Astrocyte (in vitro differentiated cells and primary cell): ENCODE measurements at regions not wholly inside any gene's neighbourhood (a gene's known extent, or its start where the extent isn't known, plus 50 kb on each side); places are given as distances from the start of the nearest gene placed in this dataset.

Experiments
- DNase-seq: peaks from one replicate; pipeline ENCODE4 v3.0.0-alpha.2; 2010; ENCODE audit warnings: low read depth
- FAIRE-seq: peaks from 2 replicates; lab custom pipeline; 2011; peaks lifted over from hg19 to GRCh38; lab: Jason Lieb, UNC
- H2AFZ ChIP-seq: 2 replicates; pipeline ENCODE4 v1.6.0; 2012; ENCODE audit warnings: low read depth, low read length, inconsistent platforms
- H3K27ac ChIP-seq: 2 replicates; pipeline ENCODE4 v1.5.1; 2011; ENCODE audit warnings: low read depth, low read length, inconsistent platforms
- H3K27me3 ChIP-seq: 2 replicates; pipeline ENCODE4 v1.6.0; 2011; ENCODE audit warnings: low read length, inconsistent platforms; ENCODE audit not compliant: insufficient read depth
- H3K36me3 ChIP-seq: 2 replicates; pipeline ENCODE4 v1.5.1; 2011; ENCODE audit warnings: low read length, inconsistent platforms; ENCODE audit not compliant: insufficient read depth
- H3K4me1 ChIP-seq: 2 replicates; pipeline ENCODE4 v1.5.1; 2011; ENCODE audit warnings: low read length, inconsistent platforms; ENCODE audit not compliant: insufficient read depth
- H3K4me2 ChIP-seq: 2 replicates; pipeline ENCODE4 v1.6.0; 2012; ENCODE audit warnings: low read length, inconsistent platforms
- H3K4me3 ChIP-seq: 2 replicates; pipeline ENCODE4 v1.5.1; 2011; ENCODE audit warnings: low read depth, mild to moderate bottlenecking, low read length, inconsistent platforms; ENCODE audit not compliant: insufficient read depth
- H3K79me2 ChIP-seq: 2 replicates; pipeline ENCODE4 v1.6.0; 2012; ENCODE audit warnings: mild to moderate bottlenecking, low read length, inconsistent platforms; ENCODE audit not compliant: insufficient read depth
- H3K9ac ChIP-seq: 2 replicates; pipeline ENCODE4 v1.6.0; 2012; ENCODE audit warnings: mild to moderate bottlenecking, low read length, inconsistent platforms
- H3K9me3 ChIP-seq: 2 replicates; pipeline ENCODE4 v1.5.1; 2012; ENCODE audit warnings: low read depth, mild to moderate bottlenecking, low read length, inconsistent platforms; ENCODE audit not compliant: insufficient read depth
- H4K20me1 ChIP-seq: 2 replicates; pipeline ENCODE4 v1.6.0; 2012; ENCODE audit warnings: low read length, inconsistent platforms; ENCODE audit not compliant: insufficient read depth
- H3K27ac Mint-ChIP-seq: one replicate; pipeline ENCODE4 v1.8.0; 2021; ENCODE audit warnings: mild to moderate bottlenecking, mixed read lengths; ENCODE audit not compliant: unreplicated experiment
- H3K27me3 Mint-ChIP-seq: one replicate; pipeline ENCODE4 v1.8.0; 2021; ENCODE audit warnings: low read depth, mixed read lengths; ENCODE audit not compliant: unreplicated experiment
- H3K36me3 Mint-ChIP-seq: one replicate; pipeline ENCODE4 v1.8.0; 2021; ENCODE audit warnings: low read depth, mixed read lengths; ENCODE audit not compliant: unreplicated experiment
- H3K4me1 Mint-ChIP-seq: one replicate; pipeline ENCODE4 v1.8.0; 2021; ENCODE audit warnings: low read depth, mixed read lengths; ENCODE audit not compliant: unreplicated experiment
- H3K4me3 Mint-ChIP-seq: one replicate; pipeline ENCODE4 v1.8.0; 2021; ENCODE audit warnings: mild to moderate bottlenecking, moderate library complexity, mixed read lengths; ENCODE audit not compliant: unreplicated experiment
- H3K9me3 Mint-ChIP-seq: one replicate; pipeline ENCODE4 v1.8.0; 2021; ENCODE audit warnings: mild to moderate bottlenecking, mixed read lengths; ENCODE audit not compliant: unreplicated experiment
- EZH2 ChIP-seq: IDR thresholded peaks from 2 replicates; pipeline ENCODE4 v1.6.1; 2012; ENCODE audit warnings: mild to moderate bottlenecking, low read length, inconsistent platforms; ENCODE audit not compliant: insufficient read depth
- TF ChIP-seq, protein P1 (sequence below): IDR thresholded peaks from 2 replicates; pipeline ENCODE4 v1.5.1; 2011; ENCODE audit warnings: low read depth, mild to moderate bottlenecking, inconsistent platforms, low read length, moderate library complexity; ENCODE audit not compliant: insufficient read depth

DNA sequence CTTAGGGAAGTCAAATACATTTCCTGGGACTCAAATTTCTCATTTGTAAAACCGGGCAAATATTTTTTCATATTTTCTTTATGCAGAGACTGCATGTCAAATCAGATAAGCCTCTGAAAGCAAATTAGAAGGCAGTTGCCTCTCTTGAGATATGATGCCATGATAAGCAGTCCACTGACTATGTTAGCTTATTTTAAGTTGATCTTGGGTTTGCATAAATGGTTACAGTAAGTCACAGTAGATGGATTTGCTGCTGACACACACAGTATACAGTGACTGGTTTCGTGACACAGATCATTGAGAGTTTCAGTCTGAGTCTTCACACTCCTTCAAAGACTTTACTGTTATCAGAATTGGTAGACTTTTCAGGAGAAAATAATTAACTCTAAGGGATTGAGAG, 927.6 kb upstream of the CDH8 start:
- DNase-seq (no peak), FAIRE-seq (no peak)
- Mint-ChIP-seq H3K36me3 (no peaks in the 10 kb centered on the region), H3K27me3 (no peaks in the 10 kb centered on the region), H3K4me3 (no peak overlapping the region), H3K4me1 (no peaks in the 10 kb centered on the region), H3K27ac (no peak overlapping the region), H3K9me3 (no peaks in the 10 kb centered on the region)
- Histone ChIP-seq H3K79me2 (no peaks in the 10 kb centered on the region), H3K27me3 (no peaks in the 10 kb centered on the region), H3K9ac (no peak overlapping the region), H3K9me3 (no peaks in the 10 kb centered on the region), H3K4me3 (no peak overlapping the region), H3K4me2 (no peak overlapping the region), H3K4me1 (no peaks in the 10 kb centered on the region), H2AFZ (no peak overlapping the region), H4K20me1 (no peaks in the 10 kb centered on the region), H3K27ac (no peak overlapping the region), H3K36me3 (no peaks in the 10 kb centered on the region)
- TF ChIP-seq, protein P1, sequence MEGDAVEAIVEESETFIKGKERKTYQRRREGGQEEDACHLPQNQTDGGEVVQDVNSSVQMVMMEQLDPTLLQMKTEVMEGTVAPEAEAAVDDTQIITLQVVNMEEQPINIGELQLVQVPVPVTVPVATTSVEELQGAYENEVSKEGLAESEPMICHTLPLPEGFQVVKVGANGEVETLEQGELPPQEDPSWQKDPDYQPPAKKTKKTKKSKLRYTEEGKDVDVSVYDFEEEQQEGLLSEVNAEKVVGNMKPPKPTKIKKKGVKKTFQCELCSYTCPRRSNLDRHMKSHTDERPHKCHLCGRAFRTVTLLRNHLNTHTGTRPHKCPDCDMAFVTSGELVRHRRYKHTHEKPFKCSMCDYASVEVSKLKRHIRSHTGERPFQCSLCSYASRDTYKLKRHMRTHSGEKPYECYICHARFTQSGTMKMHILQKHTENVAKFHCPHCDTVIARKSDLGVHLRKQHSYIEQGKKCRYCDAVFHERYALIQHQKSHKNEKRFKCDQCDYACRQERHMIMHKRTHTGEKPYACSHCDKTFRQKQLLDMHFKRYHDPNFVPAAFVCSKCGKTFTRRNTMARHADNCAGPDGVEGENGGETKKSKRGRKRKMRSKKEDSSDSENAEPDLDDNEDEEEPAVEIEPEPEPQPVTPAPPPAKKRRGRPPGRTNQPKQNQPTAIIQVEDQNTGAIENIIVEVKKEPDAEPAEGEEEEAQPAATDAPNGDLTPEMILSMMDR, result no peak

DNA sequence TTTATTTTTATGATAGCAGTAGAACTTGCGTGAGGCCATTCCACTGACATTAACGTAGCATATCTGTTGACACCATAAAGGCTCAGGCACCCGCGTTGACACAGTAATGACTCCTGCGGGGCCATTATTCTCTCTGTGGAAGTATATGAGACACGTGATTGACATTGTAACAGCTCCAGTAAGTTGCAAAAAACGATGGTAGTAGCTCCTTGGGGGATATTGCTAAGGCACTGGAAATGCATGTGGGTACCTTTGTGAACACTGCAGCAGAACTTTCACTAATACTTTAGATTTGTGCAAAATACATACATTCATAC, 918.8 kb upstream of the CDH8 start:
- Mint-ChIP-seq H3K27ac (no peak overlapping the region), H3K36me3 (no peaks in the 10 kb centered on the region), H3K4me1 (no peaks in the 10 kb centered on the region), H3K9me3 (no peaks in the 10 kb centered on the region), H3K27me3 (no peaks in the 10 kb centered on the region), H3K4me3 (no peak overlapping the region)
- Histone ChIP-seq H2AFZ (no peak overlapping the region), H3K27me3 (no peaks in the 10 kb centered on the region), H3K27ac (no peak overlapping the region), H3K9ac (no peak overlapping the region), H4K20me1 (no peaks in the 10 kb centered on the region), H3K4me1 (no peaks in the 10 kb centered on the region), H3K79me2 (no peaks in the 10 kb centered on the region), H3K9me3 (no peaks in the 10 kb centered on the region), H3K36me3 (no peaks in the 10 kb centered on the region), H3K4me3 (no peak overlapping the region), H3K4me2 (no peak overlapping the region)
- TF ChIP-seq EZH2, result no peak
- TF ChIP-seq, protein P1, result no peak
- FAIRE-seq (no peak), DNase-seq (no peak)

DNA sequence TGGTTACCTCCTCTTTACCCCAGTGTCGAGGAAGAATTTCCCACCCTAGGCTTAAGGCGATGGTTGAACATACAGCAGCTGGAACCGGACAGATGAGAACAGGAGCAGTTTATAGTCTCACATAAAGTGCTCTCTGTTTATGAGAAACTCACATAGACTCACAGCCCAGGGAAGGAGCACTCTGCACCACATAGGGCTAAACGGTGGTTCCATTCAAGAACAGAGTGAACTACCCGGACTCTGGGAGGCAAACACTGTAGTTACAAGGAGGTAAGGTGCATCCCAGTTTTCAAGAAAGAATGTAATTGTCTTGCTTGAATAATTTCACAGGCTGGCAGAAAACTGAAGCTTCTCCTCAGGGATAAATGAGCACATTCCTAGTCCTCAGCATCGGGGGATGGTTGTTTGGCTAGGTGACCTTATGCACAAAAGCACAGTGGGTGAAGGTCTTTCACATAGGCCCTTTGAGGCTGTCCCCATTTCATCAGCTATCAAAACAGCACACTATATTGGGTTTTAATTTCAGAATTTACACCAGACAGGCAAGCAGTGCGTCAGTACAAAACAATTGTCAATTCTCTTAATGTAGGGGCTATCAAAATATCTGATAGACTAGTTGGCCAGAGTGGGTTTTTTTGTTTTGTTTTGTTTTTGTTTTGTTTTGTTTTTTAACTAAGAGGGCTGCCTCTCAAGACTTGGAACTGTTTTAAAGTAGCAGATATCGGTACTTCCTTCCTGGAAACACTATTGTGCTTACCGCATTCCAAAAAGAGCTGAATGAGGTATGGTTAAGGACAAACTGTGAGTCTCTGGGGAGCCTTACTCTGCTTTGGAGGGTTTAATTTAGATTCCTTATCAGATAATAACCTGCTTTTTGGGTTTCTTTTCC, 918.1 kb upstream of the CDH8 start:
- H3K36me3 ChIP-seq, result no peaks in the 10 kb centered on the region
- Mint-ChIP-seq H3K27me3 (no peaks in the 10 kb centered on the region), H3K4me3 (no peak overlapping the region), H3K9me3 (no peaks in the 10 kb centered on the region), H3K27ac (no peak overlapping the region), H3K36me3 (no peaks in the 10 kb centered on the region), H3K4me1 (no peaks in the 10 kb centered on the region)
- H3K9me3 ChIP-seq, result no peaks in the 10 kb centered on the region
- H2AFZ ChIP-seq, result no peak overlapping the region
- H3K4me3 ChIP-seq, result no peak overlapping the region
- no peak overlapping the region for H3K4me2 ChIP-seq
- no peaks in the 10 kb centered on the region for H3K4me1 ChIP-seq
- no peaks in the 10 kb centered on the region for H4K20me1 ChIP-seq
- no peak for FAIRE-seq
- H3K27me3 ChIP-seq, result no peaks in the 10 kb centered on the region
- H3K9ac ChIP-seq, result no peak overlapping the region
- H3K27ac ChIP-seq, result no peak overlapping the region
- TF ChIP-seq, protein P1, result no peak
- no peak for TF ChIP-seq EZH2
- no peak for DNase-seq
- H3K79me2 ChIP-seq, result no peaks in the 10 kb centered on the region
